ENCODE measurements at regions not wholly inside any gene's neighbourhood (a gene's known extent, or its start where the extent isn't known, plus 50 kb on each side); places are given as distances from the start of the nearest gene placed in this dataset.

GRCh38 chr7:79862447-79863210 is 272.0 kb upstream of the GNAI1 start:
- DNase-seq: no peak

GRCh38 chr7:79855172-79855571 is 279.5 kb upstream of the GNAI1 start:
- DNase-seq: no peak

- DNase-seq: no peak
Observed at GRCh38 chr7:79854621-79855020, 280.0 kb upstream of the GNAI1 start.

- no peak for DNase-seq
Observed at GRCh38 chr7:79837915-79838314, 296.7 kb upstream of the GNAI1 start.

- DNase-seq: no peak
Observed at GRCh38 chr7:79833616-79834015, 301.0 kb upstream of the GNAI1 start.

GRCh38 chr7:79828866-79829265 is 305.8 kb upstream of the GNAI1 start:
- no peak for DNase-seq

GRCh38 chr7:79823246-79823951 is 311.2 kb upstream of the GNAI1 start:
- no peak for DNase-seq

- no peak for DNase-seq
Observed at GRCh38 chr7:79822620-79823240, 311.9 kb upstream of the GNAI1 start.

- no peak for DNase-seq
Observed at GRCh38 chr7:79820387-79820786, 314.2 kb upstream of the GNAI1 start.

- no peak for DNase-seq
Observed at GRCh38 chr7:79810916-79811315, 323.7 kb upstream of the GNAI1 start.

- DNase-seq: no peak
Observed at GRCh38 chr7:79806161-79806734, 328.4 kb upstream of the GNAI1 start.

- DNase-seq: no peak
Observed at GRCh38 chr7:79790656-79791262, 337.3 kb upstream of the MAGI2 start.

GRCh38 chr7:79789584-79790345 is 336.3 kb upstream of the MAGI2 start:
- DNase-seq: no peak

- no peak for DNase-seq
Observed at GRCh38 chr7:79787623-79788022, 334.2 kb upstream of the MAGI2 start.

- DNase-seq: no peak
Observed at GRCh38 chr7:79787096-79787495, 333.6 kb upstream of the MAGI2 start.

GRCh38 chr7:79786187-79786586 is 332.7 kb upstream of the MAGI2 start:
- DNase-seq: no peak

GRCh38 chr7:79785556-79785955 is 332.1 kb upstream of the MAGI2 start:
- DNase-seq: no peak

GRCh38 chr7:79782906-79783305 is 329.4 kb upstream of the MAGI2 start:
- no peak for DNase-seq

GRCh38 chr7:79782256-79782655 is 328.8 kb upstream of the MAGI2 start:
- no peak for DNase-seq

GRCh38 chr7:79781716-79782115 is 328.2 kb upstream of the MAGI2 start:
- no peak for DNase-seq

- DNase-seq: no peak
Observed at GRCh38 chr7:79778786-79779770, 325.6 kb upstream of the MAGI2 start.

Measured in KG1 (cell line).